Fibroblast of mammary gland (primary cell): ENCODE measurements at regions not wholly inside any gene's neighbourhood (a gene's known extent, or its start where the extent isn't known, plus 50 kb on each side); places are given as distances from the start of the nearest gene placed in this dataset.

Source experiments
- DNase-seq: peaks from one replicate; pipeline ENCODE4 v3.0.0-alpha.2; 2010; ENCODE audit warnings: low read depth
- H3K4me3 ChIP-seq: 2 replicates; pipeline ENCODE4 v1.5.1; 2011; ENCODE audit warnings: low read depth, mild to moderate bottlenecking, low read length, moderate library complexity; ENCODE audit not compliant: control insufficient read depth
- CTCF ChIP-seq: conservative IDR thresholded peaks from 2 replicates; pipeline ENCODE4 v1.5.1; 2011; ENCODE audit warnings: low read depth, low read length, inconsistent platforms; ENCODE audit not compliant: control insufficient read depth, insufficient read depth

DNA sequence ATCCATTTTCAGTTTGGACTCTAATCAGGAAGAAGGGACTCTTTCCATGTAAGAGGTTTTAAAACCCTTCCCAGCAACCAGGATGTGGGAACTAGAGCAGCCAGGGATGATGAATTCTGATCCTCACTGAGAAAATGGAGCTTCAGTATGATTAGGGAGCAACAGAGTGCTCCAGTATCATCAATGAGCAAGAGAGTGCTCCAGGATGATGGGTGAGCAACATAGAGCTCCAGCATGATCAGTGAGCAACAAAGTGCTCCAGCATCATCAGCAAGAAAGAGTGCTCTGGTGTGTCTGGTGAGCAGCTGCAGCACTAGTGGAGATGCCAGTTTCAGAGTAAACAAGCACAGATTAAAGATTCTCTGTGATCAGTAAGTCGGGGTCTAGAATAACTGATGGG is 106.4 kb upstream of the LPP start:
- no peak for DNase-seq
- no peak for TF ChIP-seq CTCF

DNA sequence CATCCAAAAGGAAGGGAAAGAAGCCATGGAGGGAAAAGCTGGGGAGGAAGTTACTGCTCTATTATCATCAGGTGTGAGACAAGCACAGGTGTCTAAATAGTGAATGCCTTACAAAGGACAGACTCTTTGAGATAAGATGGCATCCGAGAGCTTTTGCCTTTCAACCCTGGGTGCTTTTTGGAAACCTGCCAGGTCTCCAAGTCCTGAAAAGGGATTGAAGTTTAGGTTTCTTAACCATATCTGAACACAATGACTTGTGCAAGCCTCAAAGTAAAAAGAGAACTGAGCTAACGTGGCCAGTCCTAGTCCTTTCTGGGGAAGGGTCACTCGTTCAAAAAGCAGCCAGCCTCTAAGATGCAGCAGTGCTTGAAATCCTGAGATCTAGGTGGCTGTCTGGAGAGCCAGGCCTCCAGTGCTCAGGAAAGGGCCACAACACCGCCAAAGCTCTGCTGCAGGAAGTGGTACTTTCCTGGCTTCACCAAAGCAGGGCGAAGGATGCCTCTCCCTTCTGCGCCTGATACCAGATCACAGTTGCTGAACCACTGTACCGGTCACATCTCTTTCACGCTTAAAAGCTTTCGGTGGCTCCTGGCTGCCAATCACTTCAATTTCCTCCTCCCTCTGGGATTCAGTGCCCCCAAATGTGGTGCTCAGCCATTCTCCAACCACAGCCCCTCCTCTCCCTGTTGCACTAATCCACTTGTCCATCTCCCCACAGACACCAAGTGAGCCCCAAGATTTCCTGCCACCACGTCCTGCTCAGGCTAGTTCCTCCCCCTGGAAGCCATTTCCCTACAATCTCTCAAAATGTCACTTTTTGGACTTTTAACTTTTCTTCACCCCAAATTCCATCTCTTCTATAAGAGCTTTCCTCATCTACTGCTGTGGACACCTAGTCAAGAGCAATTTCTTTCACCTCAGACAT is 104.1 kb upstream of the LPP start:
- DNase-seq: no peak
- no peak overlapping the region for H3K4me3 ChIP-seq
- TF ChIP-seq CTCF: no peak

More for the DNA sequence above, 106.4 kb upstream of the LPP start:
- H3K4me3 ChIP-seq: no peak overlapping the region

GRCh38 chr3:188051801-188052168 is 102.2 kb upstream of the LPP start:
- DNase-seq: peak; percentile 83
- TF ChIP-seq CTCF: no peak
- H3K4me3 ChIP-seq: peak overlapping the region; percentile 7

GRCh38 chr3:188052169-188053035 is 101.6 kb upstream of the LPP start:
- no peak overlapping the region for H3K4me3 ChIP-seq
- peak; percentile 37 for TF ChIP-seq CTCF
- DNase-seq: peak; percentile 73

- no peak overlapping the region for H3K4me3 ChIP-seq
- no peak for TF ChIP-seq CTCF
- no peak for DNase-seq
Measured at GRCh38 chr3:188053036-188053340, 101.0 kb upstream of the LPP start.

- no peak for DNase-seq
- no peak overlapping the region for H3K4me3 ChIP-seq
- no peak for TF ChIP-seq CTCF
Measured at GRCh38 chr3:188053710-188054380, 100.1 kb upstream of the LPP start.
